ENCODE measurements at regions not wholly inside any gene's neighbourhood (a gene's known extent, or its start where the extent isn't known, plus 50 kb on each side); places are given as distances from the start of the nearest gene placed in this dataset.

DNA sequence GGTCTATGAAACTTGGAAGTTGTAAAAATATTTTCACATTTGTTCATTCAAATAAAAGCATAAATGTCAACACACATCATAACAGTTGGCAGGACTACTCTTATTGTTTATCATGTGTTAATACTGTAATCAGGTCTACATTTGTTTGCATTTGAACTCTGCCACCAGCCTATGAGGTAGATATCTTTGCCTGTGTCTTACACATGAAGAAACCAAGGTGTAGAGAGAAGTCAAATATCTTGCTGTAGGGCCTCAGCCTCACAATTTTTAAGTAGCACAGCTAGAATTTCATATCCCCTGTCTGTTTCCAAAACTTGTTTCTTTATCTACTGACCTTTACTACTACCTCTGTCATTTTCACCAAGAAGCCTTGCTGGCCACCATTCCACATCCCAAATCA is 161.9 kb downstream of the ZIC4 start:
- TF ChIP-seq POLR2A (IDR thresholded peaks at IDR 0.05; ENCODE audit: low read depth, low read length), result no peak
- TF ChIP-seq POLR2AphosphoS5 (IDR thresholded peaks at IDR 0.05; ENCODE audit: low read depth, low read length), result no peak
- no peak for TF ChIP-seq PAX5 (IDR thresholded peaks at IDR 0.05; ENCODE audit: insufficient read depth, low read length, severe bottlenecking)
- TF ChIP-seq TAF1 (IDR thresholded peaks at IDR 0.05; ENCODE audit: low read depth, low read length), result no peak
- no peak for TF ChIP-seq SPI1 (IDR thresholded peaks at IDR 0.05; ENCODE audit: low read depth, low read length)
- no peak for TF ChIP-seq POU2F2 (IDR thresholded peaks at IDR 0.05; ENCODE audit: low read depth, low read length)

Measured in GM12891 (cell line).